ENCODE measurements at regions not wholly inside any gene's neighbourhood (a gene's known extent, or its start where the extent isn't known, plus 50 kb on each side); places are given as distances from the start of the nearest gene placed in this dataset.

DNA sequence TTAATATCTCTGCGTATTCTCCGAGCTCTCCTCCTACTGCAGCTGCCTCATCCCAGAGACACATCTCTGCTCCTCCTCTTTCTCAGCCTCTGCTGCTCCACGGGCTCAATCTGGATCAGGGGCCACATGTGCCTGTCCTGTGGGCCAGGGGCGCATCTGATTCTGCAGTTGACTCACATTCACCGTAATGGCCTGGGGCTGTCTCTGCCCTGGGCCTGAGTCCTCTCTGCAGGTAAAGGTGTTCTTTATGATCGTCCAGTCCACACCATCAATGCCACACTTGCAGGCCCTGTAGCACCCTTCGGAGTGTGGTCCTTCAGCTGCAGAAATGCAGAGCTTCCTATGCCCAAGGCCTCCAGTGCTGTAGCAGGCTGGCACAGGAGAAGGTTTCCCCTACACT lies 154.5 kb downstream of the OAT start:
- BruUV-seq (replicated peaks) = no TSS peak
- ATAC-seq (no peak), FAIRE-seq (no peak), DNase-seq (ENCODE audit: low read depth, low spot score) (no peak)
- intact Hi-C loops (cut with micrococcal nuclease; ENCODE audit: unreplicated experiment) (no loop called here), in situ Hi-C loops (cut with MboI) (no loop called here)
- POLR2A ChIA-PET = no interaction called here
- H4K20me1 ChIP-seq (ENCODE audit: control insufficient read depth, insufficient read depth) = no peaks in the 10 kb centered on the region
- H2AFZ ChIP-seq (ENCODE audit: control insufficient read depth, low read depth, low read length) = no peak overlapping the region
- RAD21 ChIA-PET (ENCODE audit: unreplicated experiment) = no interaction called here
- CTCF ChIA-PET = interaction anchor here (0.6 to 0.8 kb wide), 2 partner anchors 9 to 90 kb away, joined by 3 read pairs; no protein-coding TSS in a partner anchor
- H3K9ac ChIP-seq (ENCODE audit: control insufficient read depth, insufficient read depth, low read length) = no peak overlapping the region
- peaks cover 5% of the 10 kb centered on the region; the same call in 2 of the 3 replicates for H3K9me3 ChIP-seq (replicated peaks; ENCODE audit: control insufficient read depth, insufficient read depth, low read length)
- no peaks in the 10 kb centered on the region for H3K36me3 ChIP-seq (ENCODE audit: control insufficient read depth in 2 of 2, insufficient read depth in 2 of 2, low read length in 1 of 2)
- H3K27me3 ChIP-seq (replicated peaks in 1 of 2; ENCODE audit: control insufficient read depth in 2 of 2, insufficient read depth in 2 of 2, low read length in 1 of 2) = no peaks in the 10 kb centered on the region
- SMC1A ChIA-PET (ENCODE audit: uncharacterized antibody, unreplicated experiment) = no interaction called here
- no peak overlapping the region for H3K4me3 ChIP-seq
- no peaks in the 10 kb centered on the region for H3K79me2 ChIP-seq (ENCODE audit: control insufficient read depth, insufficient read depth, low read length)
- H3K27ac ChIP-seq (ENCODE audit: control insufficient read depth, insufficient read depth) = no peak overlapping the region
- TF ChIP-seq SREBF2 (IDR thresholded peaks at IDR 0.05; ENCODE audit: low read length) (no peak), ZNF217 (IDR thresholded peaks at IDR 0.05) (no peak), EED (IDR thresholded peaks at IDR 0.05; ENCODE audit: low read depth) (no peak), ZBED1 (IDR thresholded peaks at IDR 0.05; ENCODE audit: borderline replicate concordance) (no peak), HDAC2 (IDR thresholded peaks at IDR 0.05) (no peak), TCF3 (IDR thresholded peaks at IDR 0.05; ENCODE audit: borderline replicate concordance, insufficient read depth, low read depth, low read length) (no peak), IKZF1 (conservative IDR thresholded peaks at IDR 0.05) (no peak)
- TF ChIP-seq, protein P1, sequence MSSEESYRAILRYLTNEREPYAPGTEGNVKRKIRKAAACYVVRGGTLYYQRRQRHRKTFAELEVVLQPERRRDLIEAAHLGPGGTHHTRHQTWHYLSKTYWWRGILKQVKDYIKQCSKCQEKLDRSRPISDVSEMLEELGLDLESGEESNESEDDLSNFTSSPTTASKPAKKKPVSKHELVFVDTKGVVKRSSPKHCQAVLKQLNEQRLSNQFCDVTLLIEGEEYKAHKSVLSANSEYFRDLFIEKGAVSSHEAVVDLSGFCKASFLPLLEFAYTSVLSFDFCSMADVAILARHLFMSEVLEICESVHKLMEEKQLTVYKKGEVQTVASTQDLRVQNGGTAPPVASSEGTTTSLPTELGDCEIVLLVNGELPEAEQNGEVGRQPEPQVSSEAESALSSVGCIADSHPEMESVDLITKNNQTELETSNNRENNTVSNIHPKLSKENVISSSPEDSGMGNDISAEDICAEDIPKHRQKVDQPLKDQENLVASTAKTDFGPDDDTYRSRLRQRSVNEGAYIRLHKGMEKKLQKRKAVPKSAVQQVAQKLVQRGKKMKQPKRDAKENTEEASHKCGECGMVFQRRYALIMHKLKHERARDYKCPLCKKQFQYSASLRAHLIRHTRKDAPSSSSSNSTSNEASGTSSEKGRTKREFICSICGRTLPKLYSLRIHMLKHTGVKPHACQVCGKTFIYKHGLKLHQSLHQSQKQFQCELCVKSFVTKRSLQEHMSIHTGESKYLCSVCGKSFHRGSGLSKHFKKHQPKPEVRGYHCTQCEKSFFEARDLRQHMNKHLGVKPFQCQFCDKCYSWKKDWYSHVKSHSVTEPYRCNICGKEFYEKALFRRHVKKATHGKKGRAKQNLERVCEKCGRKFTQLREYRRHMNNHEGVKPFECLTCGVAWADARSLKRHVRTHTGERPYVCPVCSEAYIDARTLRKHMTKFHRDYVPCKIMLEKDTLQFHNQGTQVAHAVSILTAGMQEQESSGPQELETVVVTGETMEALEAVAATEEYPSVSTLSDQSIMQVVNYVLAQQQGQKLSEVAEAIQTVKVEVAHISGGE (CRISPR knock-in tag; IDR thresholded peaks at IDR 0.05) = no peak
- TF ChIP-seq, protein P2, sequence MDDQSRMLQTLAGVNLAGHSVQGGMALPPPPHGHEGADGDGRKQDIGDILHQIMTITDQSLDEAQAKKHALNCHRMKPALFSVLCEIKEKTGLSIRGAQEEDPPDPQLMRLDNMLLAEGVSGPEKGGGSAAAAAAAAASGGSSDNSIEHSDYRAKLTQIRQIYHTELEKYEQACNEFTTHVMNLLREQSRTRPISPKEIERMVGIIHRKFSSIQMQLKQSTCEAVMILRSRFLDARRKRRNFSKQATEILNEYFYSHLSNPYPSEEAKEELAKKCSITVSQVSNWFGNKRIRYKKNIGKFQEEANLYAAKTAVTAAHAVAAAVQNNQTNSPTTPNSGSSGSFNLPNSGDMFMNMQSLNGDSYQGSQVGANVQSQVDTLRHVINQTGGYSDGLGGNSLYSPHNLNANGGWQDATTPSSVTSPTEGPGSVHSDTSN (IDR thresholded peaks at IDR 0.05; ENCODE audit: insufficient replicate concordance, low read depth, low read length) = no peak
- TF ChIP-seq, protein P3, sequence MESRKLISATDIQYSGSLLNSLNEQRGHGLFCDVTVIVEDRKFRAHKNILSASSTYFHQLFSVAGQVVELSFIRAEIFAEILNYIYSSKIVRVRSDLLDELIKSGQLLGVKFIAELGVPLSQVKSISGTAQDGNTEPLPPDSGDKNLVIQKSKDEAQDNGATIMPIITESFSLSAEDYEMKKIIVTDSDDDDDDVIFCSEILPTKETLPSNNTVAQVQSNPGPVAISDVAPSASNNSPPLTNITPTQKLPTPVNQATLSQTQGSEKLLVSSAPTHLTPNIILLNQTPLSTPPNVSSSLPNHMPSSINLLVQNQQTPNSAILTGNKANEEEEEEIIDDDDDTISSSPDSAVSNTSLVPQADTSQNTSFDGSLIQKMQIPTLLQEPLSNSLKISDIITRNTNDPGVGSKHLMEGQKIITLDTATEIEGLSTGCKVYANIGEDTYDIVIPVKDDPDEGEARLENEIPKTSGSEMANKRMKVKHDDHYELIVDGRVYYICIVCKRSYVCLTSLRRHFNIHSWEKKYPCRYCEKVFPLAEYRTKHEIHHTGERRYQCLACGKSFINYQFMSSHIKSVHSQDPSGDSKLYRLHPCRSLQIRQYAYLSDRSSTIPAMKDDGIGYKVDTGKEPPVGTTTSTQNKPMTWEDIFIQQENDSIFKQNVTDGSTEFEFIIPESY (IDR thresholded peaks at IDR 0.05) = no peak
- H3K4me1 ChIP-seq (ENCODE audit: control insufficient read depth, insufficient read depth, low read length) = no peaks in the 10 kb centered on the region
- H3K4me2 ChIP-seq (ENCODE audit: control insufficient read depth, insufficient read depth) = no peak overlapping the region
- WGBS (ENCODE audit: insufficient coverage, insufficient replicate concordance, low lambda C conversion rate, missing lambda C conversion rate) = 67% methylated on average over 7 of the region's 7 CpGs

All from GM12878 (cell line).